IMR-90 (cell line): ENCODE measurements at regions not wholly inside any gene's neighbourhood (a gene's known extent, or its start where the extent isn't known, plus 50 kb on each side); places are given as distances from the start of the nearest gene placed in this dataset.

Source experiments
- ATAC-seq: fragments of 200-7000 bp; cut with Tn5 transposase; 2 replicates; pipeline ENCODE4 v1.9.1; 2020; ENCODE audit warnings: low read depth, mild to moderate bottlenecking, moderate library complexity
- BruUV-seq: library from RNA; stranded (reverse); fragments of 400-500 nt; replicated peaks from 2 replicates; lab custom pipeline; 2021; lab: Mats Ljungman, UMichigan
- CTCF ChIA-PET: fragments of 300-600 bp; formaldehyde crosslinking; extraction: SDS; loops from one replicate; lab custom pipeline; 2021; ENCODE audit warnings: antibody characterized with exemption; lab: Yijun Ruan, JAX
- POLR2A ChIA-PET: fragments of 300-600 bp; sonication (Branson Sonifier 250); formaldehyde crosslinking; loops from one replicate; lab custom pipeline; 2022; ENCODE audit warnings: antibody characterized with exemption; ENCODE audit not compliant: unreplicated experiment; lab: Charles Lee
- DNase-seq: peaks from one replicate; pipeline ENCODE4 v3.0.0; 2013
- H2AFZ ChIP-seq: replicated peaks from 2 replicates; pipeline ENCODE3; 2013; ENCODE audit warnings: low read length, mild to moderate bottlenecking; ENCODE audit not compliant: poor library complexity
- H2AK5ac ChIP-seq: 2 replicates; pipeline ENCODE4 v1.6.1; 2013; ENCODE audit warnings: low read depth, low read length, inconsistent platforms
- H2AK9ac ChIP-seq: replicated peaks from 2 replicates; pipeline ENCODE3; 2013; ENCODE audit warnings: mild to moderate bottlenecking, low read depth, low read length, moderate library complexity; ENCODE audit not compliant: poor library complexity
- H2BK120ac ChIP-seq: 2 replicates; pipeline ENCODE4 v1.6.1; 2013; ENCODE audit warnings: low read depth, low read length, inconsistent platforms
- H2BK15ac ChIP-seq: 3 replicates; pipeline ENCODE4 v1.6.1; 2013; ENCODE audit warnings: low read depth, low read length, inconsistent platforms
- H2BK20ac ChIP-seq: 2 replicates; pipeline ENCODE4 v1.6.1; 2013; ENCODE audit warnings: low read depth, mild to moderate bottlenecking, inconsistent platforms, low read length, moderate library complexity
- H2BK5ac ChIP-seq: 2 replicates; pipeline ENCODE4 v1.6.1; 2013; ENCODE audit warnings: mild to moderate bottlenecking, low read depth, low read length, inconsistent platforms; ENCODE audit not compliant: poor library complexity, severe bottlenecking
- H3K14ac ChIP-seq: replicated peaks from 2 replicates; pipeline ENCODE4 v1.6.1; 2013; ENCODE audit warnings: low read depth, low read length, inconsistent platforms
- H3K18ac ChIP-seq: 2 replicates; pipeline ENCODE4 v1.6.1; 2013; ENCODE audit warnings: low read depth, low read length, control low read depth
- H3K23ac ChIP-seq: 2 replicates; pipeline ENCODE4 v1.6.1; 2013; ENCODE audit warnings: low read depth, low read length, inconsistent platforms
- H3K27ac ChIP-seq: 2 replicates; pipeline ENCODE4 v1.5.1; 2013; ENCODE audit warnings: mild to moderate bottlenecking, control low read depth, low read length; ENCODE audit not compliant: insufficient read depth
- H3K27me3 ChIP-seq: 2 replicates; pipeline ENCODE4 v1.6.1; 2013; ENCODE audit warnings: low read length; ENCODE audit not compliant: control insufficient read depth, insufficient read depth
- H3K36me3 ChIP-seq: 2 replicates; pipeline ENCODE4 v1.6.1; 2013; ENCODE audit warnings: low read length, mixed read lengths; ENCODE audit not compliant: control insufficient read depth, insufficient read depth
- H3K4ac ChIP-seq: 2 replicates; pipeline ENCODE4 v1.6.1; 2013; ENCODE audit warnings: low read depth, low read length, inconsistent platforms
- H3K4me1 ChIP-seq: 2 replicates; pipeline ENCODE4 v1.6.1; 2013; ENCODE audit warnings: low read length, mixed read lengths; ENCODE audit not compliant: control insufficient read depth, insufficient read depth
- H3K4me2 ChIP-seq: 2 replicates; pipeline ENCODE4 v1.6.1; 2013; ENCODE audit warnings: low read depth, mild to moderate bottlenecking, control low read depth, low read length, moderate library complexity
- H3K4me3 ChIP-seq: 2 replicates; pipeline ENCODE4 v1.5.1; 2013; ENCODE audit warnings: low read depth, mild to moderate bottlenecking, control low read depth, low read length, moderate library complexity; ENCODE audit not compliant: insufficient read depth
- H3K56ac ChIP-seq: 2 replicates; pipeline ENCODE4 v1.6.1; 2013; ENCODE audit warnings: low read length, inconsistent platforms; ENCODE audit not compliant: insufficient read depth; ENCODE audit errors: extremely low read depth
- H3K79me1 ChIP-seq, 2 experiments: 2 replicates each; pipeline ENCODE4 v1.6.1; 2013; ENCODE audit warnings: low read length in 2 of 2, inconsistent platforms in 1 of 2, low read depth in 1 of 2
- H3K9ac ChIP-seq: 2 replicates; pipeline ENCODE4 v1.6.1; 2013; ENCODE audit warnings: low read depth, low read length, control low read depth
- H3K9me1 ChIP-seq: 2 replicates; pipeline ENCODE4 v1.6.1; 2013; ENCODE audit warnings: low read length, inconsistent platforms; ENCODE audit not compliant: insufficient read depth
- H3K9me3 ChIP-seq: 2 replicates; pipeline ENCODE4 v1.6.1; 2013; ENCODE audit warnings: low read length; ENCODE audit not compliant: control insufficient read depth, insufficient read depth
- H4K20me1 ChIP-seq: 2 replicates; pipeline ENCODE4 v1.6.1; 2013; ENCODE audit warnings: low read length, inconsistent platforms; ENCODE audit not compliant: insufficient read depth
- H4K5ac ChIP-seq: 2 replicates; pipeline ENCODE4 v1.6.1; 2013; ENCODE audit warnings: mild to moderate bottlenecking, low read depth, low read length, control low read depth
- H4K8ac ChIP-seq, 2 experiments: 2 replicates each; pipeline ENCODE4 v1.6.1; 2013; ENCODE audit warnings: low read depth in 2 of 2, low read length in 2 of 2, control low read depth in 1 of 2, inconsistent platforms in 1 of 2
- H4K91ac ChIP-seq: 2 replicates; pipeline ENCODE4 v1.6.1; 2013; ENCODE audit warnings: low read depth, low read length, inconsistent platforms; ENCODE audit not compliant: insufficient read depth
- BHLHE40 ChIP-seq: fragments of 150-350 bp; IDR thresholded peaks from 2 replicates; pipeline ENCODE4 v1.6.1; 2016; ENCODE audit warnings: mild to moderate bottlenecking, low read depth, low read length
- CEBPB ChIP-seq: IDR thresholded peaks from 2 replicates; pipeline ENCODE4 v1.6.1; 2012; ENCODE audit warnings: low read depth, low read length, improper control_type of control experiment
- CHD1 ChIP-seq: IDR thresholded peaks from 2 replicates; pipeline ENCODE4 v1.6.1; 2012; ENCODE audit warnings: low read depth, low read length, improper control_type of control experiment
- FOS ChIP-seq: fragments of 150-350 bp; IDR thresholded peaks from 2 replicates; pipeline ENCODE4 v1.6.1; 2016; ENCODE audit warnings: low read depth, low read length
- MAFK ChIP-seq: IDR thresholded peaks from 2 replicates; pipeline ENCODE4 v1.6.1; 2012; ENCODE audit warnings: low read depth, low read length, improper control_type of control experiment
- MAZ ChIP-seq: IDR thresholded peaks from 2 replicates; pipeline ENCODE4 v1.6.1; 2012; ENCODE audit warnings: low read depth, mild to moderate bottlenecking, low read length, improper control_type of control experiment, moderate library complexity, borderline replicate concordance
- MXI1 ChIP-seq: IDR thresholded peaks from 2 replicates; pipeline ENCODE4 v1.6.1; 2012; ENCODE audit warnings: low read depth, mild to moderate bottlenecking, low read length, moderate library complexity, borderline replicate concordance
- NFE2L2 ChIP-seq: fragments of 150-350 bp; IDR thresholded peaks from 2 replicates; pipeline ENCODE4 v1.6.1; 2016; ENCODE audit warnings: low read depth, mild to moderate bottlenecking, low read length
- POLR2A ChIP-seq: IDR thresholded peaks from 2 replicates; pipeline ENCODE4 v1.6.1; 2012; ENCODE audit warnings: mild to moderate bottlenecking, low read depth, low read length
- RAD21 ChIP-seq: IDR thresholded peaks from 2 replicates; pipeline ENCODE4 v1.6.1; 2012; ENCODE audit warnings: low read length, improper control_type of control experiment
- RCOR1 ChIP-seq: IDR thresholded peaks from 2 replicates; pipeline ENCODE4 v1.6.1; 2012; ENCODE audit warnings: mild to moderate bottlenecking, low read length, improper control_type of control experiment; ENCODE audit not compliant: insufficient replicate concordance
- RFX5 ChIP-seq: IDR thresholded peaks from 2 replicates; pipeline ENCODE4 v1.8.0; 2012; ENCODE audit warnings: low read depth, mild to moderate bottlenecking, low read length, moderate library complexity
- SMC3 ChIP-seq: fragments of 150-350 bp; IDR thresholded peaks from 2 replicates; pipeline ENCODE4 v1.6.1; 2016; ENCODE audit warnings: low read depth, mild to moderate bottlenecking, antibody characterized with exemption, low read length, moderate library complexity
- WGBS, 2 experiments: methylation state at CpG; one replicate each; pipeline versions ENCODE4 v1.1.5 to v1.1.7; 2013; ENCODE audit warnings: missing lambda C conversion rate in 2 of 2; ENCODE audit not compliant: insufficient read length in 1 of 2; ENCODE audit errors: extremely low coverage in 2 of 2; 5-methylcytosine and 5-hydroxymethylcytosine counted together
- dilution Hi-C: fragments of 300-500 bp; cut with HindIII; formaldehyde crosslinking; loops from one replicate; pipeline ENCODE4 v1.14.3; 2018; ENCODE audit warnings: low sequenced_read_pairs; ENCODE audit not compliant: unreplicated experiment
- in situ Hi-C: fragments of 300-500 bp; cut with MboI; formaldehyde crosslinking; loops from 3 replicates; pipeline ENCODE4 v1.14.3; 2019; ENCODE audit warnings: low sequenced_read_pairs, inconsistent platforms, mixed read lengths
- intact Hi-C: fragments of 100-400 bp; cut with micrococcal nuclease; formaldehyde crosslinking; loops from 2 replicates; pipeline ENCODE4 v1.10.0; 2022
- TF ChIP-seq, protein P1 (sequence below): conservative IDR thresholded peaks from 2 replicates; pipeline ENCODE4 v1.5.1; 2012; ENCODE audit warnings: mild to moderate bottlenecking, low read depth, low read length, improper control_type of control experiment
- TF ChIP-seq, protein P2 (sequence below): fragments of 150-350 bp; IDR thresholded peaks from 2 replicates; pipeline ENCODE4 v1.6.1; 2017; ENCODE audit warnings: mild to moderate bottlenecking, antibody characterized with exemption, low read length, low read depth
- TF ChIP-seq, protein P3 (sequence below): fragments of 150-350 bp; IDR thresholded peaks from 2 replicates; pipeline ENCODE4 v1.6.1; 2016; ENCODE audit warnings: low read depth, mild to moderate bottlenecking, low read length, moderate library complexity, borderline replicate concordance

DNA sequence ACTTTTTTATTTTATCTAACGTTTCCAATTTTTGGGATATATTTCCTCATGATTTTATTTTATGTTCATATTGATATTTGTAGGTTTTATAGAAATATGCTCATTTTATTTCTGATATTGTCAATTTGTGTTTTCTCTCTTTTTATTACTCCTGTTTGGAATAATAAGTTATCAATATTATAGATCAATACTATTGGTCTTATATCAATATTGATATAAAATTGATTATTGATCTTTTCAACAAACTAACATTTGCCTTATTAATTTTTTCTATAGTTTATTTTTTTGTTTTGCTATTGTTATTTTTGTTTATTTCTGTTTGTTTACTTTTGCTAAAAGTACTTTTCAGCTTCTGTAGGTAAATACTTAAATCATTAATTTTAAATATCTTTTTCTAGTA is 90.8 kb upstream of the CNTN6 start:
- no peak overlapping the region for H3K4ac ChIP-seq
- no peak overlapping the region for H2BK5ac ChIP-seq
- no peak for DNase-seq
- H3K18ac ChIP-seq = no peak overlapping the region
- WGBS, 2 experiments = no CpG with 5 or more reads among the region's 1 CpG
- dilution Hi-C loops (no loop called here), intact Hi-C loops (no loop called here), in situ Hi-C loops (no loop called here)
- CTCF ChIA-PET = no interaction called here
- no peak overlapping the region for H3K14ac ChIP-seq
- POLR2A ChIA-PET = no interaction called here
- H3K9me1 ChIP-seq = no peaks in the 10 kb centered on the region
- no peak overlapping the region for H2BK15ac ChIP-seq
- no peak overlapping the region for H4K91ac ChIP-seq
- H3K79me1 ChIP-seq = no peaks in the 10 kb centered on the region
- H2BK20ac ChIP-seq = no peak overlapping the region
- H3K36me3 ChIP-seq = no peaks in the 10 kb centered on the region
- H2AK5ac ChIP-seq = no peak overlapping the region
- no peaks in the 10 kb centered on the region for H4K20me1 ChIP-seq
- no peak overlapping the region for H3K27ac ChIP-seq
- H2AFZ ChIP-seq = no peak overlapping the region
- no peak for ATAC-seq
- no peaks in the 10 kb centered on the region for H3K4me1 ChIP-seq
- no peak overlapping the region for H3K56ac ChIP-seq
- no peak overlapping the region for H3K4me3 ChIP-seq
- H3K27me3 ChIP-seq = no peaks in the 10 kb centered on the region
- H4K8ac ChIP-seq = no peak overlapping the region
- H3K9me3 ChIP-seq = peaks cover 8% of the 10 kb centered on the region
- H2AK9ac ChIP-seq = no peak overlapping the region
- TF ChIP-seq CHD1 (no peak), MAFK (no peak), NFE2L2 (no peak), MAZ (no peak), FOS (no peak), RCOR1 (no peak), BHLHE40 (no peak), RAD21 (no peak), SMC3 (no peak), MXI1 (no peak), RFX5 (no peak), CEBPB (no peak), POLR2A (no peak)
- TF ChIP-seq, protein P1, sequence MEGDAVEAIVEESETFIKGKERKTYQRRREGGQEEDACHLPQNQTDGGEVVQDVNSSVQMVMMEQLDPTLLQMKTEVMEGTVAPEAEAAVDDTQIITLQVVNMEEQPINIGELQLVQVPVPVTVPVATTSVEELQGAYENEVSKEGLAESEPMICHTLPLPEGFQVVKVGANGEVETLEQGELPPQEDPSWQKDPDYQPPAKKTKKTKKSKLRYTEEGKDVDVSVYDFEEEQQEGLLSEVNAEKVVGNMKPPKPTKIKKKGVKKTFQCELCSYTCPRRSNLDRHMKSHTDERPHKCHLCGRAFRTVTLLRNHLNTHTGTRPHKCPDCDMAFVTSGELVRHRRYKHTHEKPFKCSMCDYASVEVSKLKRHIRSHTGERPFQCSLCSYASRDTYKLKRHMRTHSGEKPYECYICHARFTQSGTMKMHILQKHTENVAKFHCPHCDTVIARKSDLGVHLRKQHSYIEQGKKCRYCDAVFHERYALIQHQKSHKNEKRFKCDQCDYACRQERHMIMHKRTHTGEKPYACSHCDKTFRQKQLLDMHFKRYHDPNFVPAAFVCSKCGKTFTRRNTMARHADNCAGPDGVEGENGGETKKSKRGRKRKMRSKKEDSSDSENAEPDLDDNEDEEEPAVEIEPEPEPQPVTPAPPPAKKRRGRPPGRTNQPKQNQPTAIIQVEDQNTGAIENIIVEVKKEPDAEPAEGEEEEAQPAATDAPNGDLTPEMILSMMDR = no peak
- TF ChIP-seq, protein P2, sequence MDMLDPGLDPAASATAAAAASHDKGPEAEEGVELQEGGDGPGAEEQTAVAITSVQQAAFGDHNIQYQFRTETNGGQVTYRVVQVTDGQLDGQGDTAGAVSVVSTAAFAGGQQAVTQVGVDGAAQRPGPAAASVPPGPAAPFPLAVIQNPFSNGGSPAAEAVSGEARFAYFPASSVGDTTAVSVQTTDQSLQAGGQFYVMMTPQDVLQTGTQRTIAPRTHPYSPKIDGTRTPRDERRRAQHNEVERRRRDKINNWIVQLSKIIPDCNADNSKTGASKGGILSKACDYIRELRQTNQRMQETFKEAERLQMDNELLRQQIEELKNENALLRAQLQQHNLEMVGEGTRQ = no peak
- TF ChIP-seq, protein P3, sequence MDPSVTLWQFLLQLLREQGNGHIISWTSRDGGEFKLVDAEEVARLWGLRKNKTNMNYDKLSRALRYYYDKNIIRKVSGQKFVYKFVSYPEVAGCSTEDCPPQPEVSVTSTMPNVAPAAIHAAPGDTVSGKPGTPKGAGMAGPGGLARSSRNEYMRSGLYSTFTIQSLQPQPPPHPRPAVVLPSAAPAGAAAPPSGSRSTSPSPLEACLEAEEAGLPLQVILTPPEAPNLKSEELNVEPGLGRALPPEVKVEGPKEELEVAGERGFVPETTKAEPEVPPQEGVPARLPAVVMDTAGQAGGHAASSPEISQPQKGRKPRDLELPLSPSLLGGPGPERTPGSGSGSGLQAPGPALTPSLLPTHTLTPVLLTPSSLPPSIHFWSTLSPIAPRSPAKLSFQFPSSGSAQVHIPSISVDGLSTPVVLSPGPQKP = no peak
- no peak overlapping the region for H3K4me2 ChIP-seq
- no peak overlapping the region for H2BK120ac ChIP-seq
- no peak overlapping the region for H3K9ac ChIP-seq
- no peak overlapping the region for H3K23ac ChIP-seq
- BruUV-seq = no TSS peak
- H4K5ac ChIP-seq = no peak overlapping the region
